ENCODE measurements at regions not wholly inside any gene's neighbourhood (a gene's known extent, or its start where the extent isn't known, plus 50 kb on each side); places are given as distances from the start of the nearest gene placed in this dataset.

DNA sequence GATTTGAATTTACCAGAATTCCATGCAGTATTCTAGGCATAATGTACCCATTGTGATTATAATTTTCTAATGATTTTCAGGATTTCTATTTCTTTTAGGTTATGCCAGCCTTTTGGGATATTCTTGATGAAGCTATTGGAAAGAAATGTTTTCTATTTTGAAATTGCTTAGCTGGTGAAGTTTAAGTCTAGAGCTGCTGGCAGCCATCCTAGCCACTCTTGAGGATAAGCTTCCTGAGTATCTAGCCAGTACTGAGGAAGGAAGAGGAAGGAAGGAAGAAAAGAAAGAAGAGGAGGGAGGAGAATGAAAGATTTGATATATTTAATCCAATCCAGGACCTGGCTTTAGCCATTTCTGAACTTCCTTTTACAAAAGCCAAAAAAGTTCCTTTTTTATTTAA, 142.1 kb upstream of the DAB2 start:
- Histone ChIP-seq H2BK120ac (ENCODE audit: low read depth, low read length, poor library complexity, severe bottlenecking) (no peak overlapping the region), H3K56ac (ENCODE audit: insufficient read length, low read depth, low read length) (no peak overlapping the region), H3K4me2 (ENCODE audit: insufficient read depth, insufficient read length, low read length) (no peak overlapping the region), H2BK15ac (ENCODE audit: low read depth, low read length) (no peak overlapping the region), H2BK5ac (ENCODE audit: insufficient read length, low read length) (no peak overlapping the region), H3K27ac (ENCODE audit: insufficient read length, low read depth, low read length) (no peak overlapping the region), H3K14ac (ENCODE audit: insufficient read depth, low read length) (no peak overlapping the region), H3T11ph (ENCODE audit: low read length) (no peak overlapping the region), H3K79me2 (ENCODE audit: insufficient read depth, low read length) (no peaks in the 10 kb centered on the region), H3K9ac (ENCODE audit: extremely low read depth, insufficient read length, low read length) (no peak overlapping the region), H3K23me2 (ENCODE audit: insufficient read length, low read depth, low read length, poor library complexity, severe bottlenecking) (no peaks in the 10 kb centered on the region), H3K27me3 (ENCODE audit: insufficient read depth, low read length) (no peaks in the 10 kb centered on the region), H2AK5ac (ENCODE audit: insufficient read length, low read length) (no peak overlapping the region), H2AFZ (ENCODE audit: low read length) (no peak overlapping the region), H3K9me3 (ENCODE audit: control insufficient read depth, low read depth, low read length) (no peaks in the 10 kb centered on the region), H3K79me1 (ENCODE audit: insufficient read depth, low read depth, low read length, poor library complexity, severe bottlenecking) (no peaks in the 10 kb centered on the region), H4K20me1 (ENCODE audit: control insufficient read depth, insufficient read depth, insufficient read length) (no peaks in the 10 kb centered on the region), H4K8ac (replicated peaks; ENCODE audit: insufficient read length, low read depth, low read length) (no peak overlapping the region), H4K5ac (ENCODE audit: insufficient read length, low read depth, low read length) (no peak overlapping the region), H4K91ac (ENCODE audit: insufficient read length, low read depth, low read length) (no peak overlapping the region), H3K18ac (ENCODE audit: insufficient read length, low read depth, low read length) (no peak overlapping the region), H3K4ac (ENCODE audit: low read depth, low read length) (no peak overlapping the region), H3K4me1 (ENCODE audit: insufficient read depth, low read length) (no peaks in the 10 kb centered on the region; the same call in 1 of the 2 replicates), H2BK12ac (ENCODE audit: insufficient read length, low read depth, low read length) (no peak overlapping the region), H2BK20ac (ENCODE audit: low read depth, low read length, poor library complexity, severe bottlenecking) (no peak overlapping the region), H3K23ac (ENCODE audit: insufficient read length, low read depth, low read length) (no peak overlapping the region)
- no peaks in the 10 kb centered on the region for H3K9me3 Mint-ChIP-seq
- no peak overlapping the region for H3K27ac Mint-ChIP-seq
- H3K36me3 Mint-ChIP-seq (ENCODE audit: insufficient read depth in 1 of 3, low read depth in 3 of 3): no peaks in the 10 kb centered on the region
- DNase-seq: no peak
- no peaks in the 10 kb centered on the region; a peak in 1 of 4 replicates for H3K4me1 Mint-ChIP-seq
- no peak for TF ChIP-seq CTCF (conservative IDR thresholded peaks at IDR 0.05)
- H3K4me3 Mint-ChIP-seq: no peak overlapping the region
- H3K27me3 Mint-ChIP-seq (ENCODE audit: low read depth): no peaks in the 10 kb centered on the region

Measured in H9 (cell line).